ENCODE measurements at regions not wholly inside any gene's neighbourhood (a gene's known extent, or its start where the extent isn't known, plus 50 kb on each side); places are given as distances from the start of the nearest gene placed in this dataset.

DNA sequence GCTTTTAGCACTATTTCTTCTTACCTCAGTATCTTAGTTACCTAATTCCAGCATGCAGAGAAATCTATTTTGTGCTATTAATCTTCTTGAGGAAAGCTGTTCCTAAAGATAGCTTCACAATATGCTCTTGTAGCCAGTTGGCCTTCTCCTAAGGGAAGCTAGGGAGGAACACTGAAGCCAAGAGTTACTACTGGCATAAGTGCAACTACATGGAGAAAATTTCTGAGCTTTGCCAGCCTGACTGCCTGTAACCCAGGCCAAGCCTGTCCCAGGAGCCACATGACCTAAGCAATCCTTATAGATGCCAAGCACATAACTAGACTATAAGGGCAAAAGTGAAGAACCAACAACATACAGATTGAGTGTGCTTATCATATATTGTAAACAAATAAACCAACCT lies 890.2 kb downstream of the FLRT2 start:
- TF ChIP-seq CTCF (IDR thresholded peaks at IDR 0.05; ENCODE audit: low read depth, low read length, poor library complexity, severe bottlenecking): no peak
- no peak for TF ChIP-seq EZH2phosphoT487 (IDR thresholded peaks at IDR 0.05; ENCODE audit: borderline replicate concordance, low read length)
